Breast epithelium (tissue), 3 donors: ENCODE measurements at regions not wholly inside any gene's neighbourhood (a gene's known extent, or its start where the extent isn't known, plus 50 kb on each side); places are given as distances from the start of the nearest gene placed in this dataset.
"Not testable (repeated sequence)": the region's sequence is repeated elsewhere in the genome, so short reads cannot be mapped to it uniquely, and the experiment has no call there.

ENCODE experiments used
- CTCF ChIP-seq, 3 donors: fragments of 450-650 bp; IDR thresholded peaks; one replicate each; pipeline ENCODE4 v1.5.1; 2016 to 2017; ENCODE audit warnings: antibody characterized with exemption in 3 of 3, mild to moderate bottlenecking in 3 of 3, moderate library complexity in 3 of 3
- POLR2A ChIP-seq: fragments of 450-650 bp; IDR thresholded peaks from one replicate; pipeline ENCODE4 v1.6.1; 2016; ENCODE audit warnings: antibody characterized with exemption, mild to moderate bottlenecking, moderate library complexity
- POLR2AphosphoS5 ChIP-seq, 3 donors: sonication (generic); formaldehyde crosslinking; IDR thresholded peaks; one replicate each; pipeline ENCODE4 v1.6.1; 2017; ENCODE audit warnings: antibody characterized with exemption in 3 of 3

GRCh38 chr9:41839786-41840185 is 289.4 kb downstream of the CNTNAP3B start:
- not testable (repeated sequence) for TF ChIP-seq CTCF (IDR thresholded peaks at IDR 0.05); POLR2A; POLR2AphosphoS5 (IDR thresholded peaks at IDR 0.05)
